Fibroblast of villous mesenchyme (primary cell): ENCODE measurements at regions not wholly inside any gene's neighbourhood (a gene's known extent, or its start where the extent isn't known, plus 50 kb on each side); places are given as distances from the start of the nearest gene placed in this dataset.
"Not testable (repeated sequence)": the region's sequence is repeated elsewhere in the genome, so short reads cannot be mapped to it uniquely, and the experiment has no call there.

ENCODE experiments used
- DNase-seq: peaks from one replicate; pipeline ENCODE4 v3.0.0-alpha.2; 2010; ENCODE audit warnings: low read depth
- H3K4me3 ChIP-seq: 2 replicates; pipeline ENCODE4 v1.5.1; 2011; ENCODE audit warnings: low read depth, mild to moderate bottlenecking, low read length
- CTCF ChIP-seq: IDR thresholded peaks from 2 replicates; pipeline ENCODE4 v1.5.1; 2012; ENCODE audit warnings: low read depth, mild to moderate bottlenecking, low read length; ENCODE audit not compliant: insufficient read depth

GRCh38 chr13:52565324-52565723 is 76.9 kb upstream of the HNRNPA1L2 start:
- DNase-seq, H3K4me3 ChIP-seq: not testable (repeated sequence)

DNA sequence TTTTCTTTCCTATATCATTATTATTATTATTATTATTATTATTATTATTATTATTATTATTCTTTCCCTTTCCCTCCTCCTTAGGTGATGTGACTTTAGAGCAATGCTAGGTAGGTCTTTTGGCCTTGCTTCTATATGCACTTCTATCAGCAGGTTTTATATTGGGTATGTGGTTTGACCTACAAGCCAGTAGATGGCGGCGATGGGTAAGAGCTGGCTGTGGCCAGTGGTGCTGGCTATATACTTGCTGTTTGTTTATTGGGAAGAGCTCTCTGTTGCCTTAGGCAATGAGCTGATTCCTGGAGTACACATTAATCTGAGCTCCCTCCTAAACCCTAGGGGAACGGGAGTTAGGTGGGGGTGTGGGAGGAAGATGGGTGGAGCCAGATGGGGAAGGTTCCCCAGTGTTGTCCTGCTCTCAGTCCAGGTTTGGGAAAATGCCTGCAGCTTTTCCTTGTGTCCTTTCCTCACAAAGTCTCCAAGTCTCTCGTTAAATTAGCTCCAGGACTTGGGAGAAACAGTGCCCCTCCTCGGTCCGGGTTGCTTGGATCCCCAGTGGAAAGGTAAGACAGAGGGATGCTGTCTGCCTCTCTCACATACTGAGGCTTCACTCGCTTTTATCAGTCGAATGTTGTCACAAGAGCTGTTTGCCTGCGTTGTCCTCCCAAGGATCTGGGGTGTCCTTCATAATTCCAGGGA is 72.2 kb upstream of the HNRNPA1L2 start:
- peak; percentile 45 for DNase-seq
- not testable (repeated sequence) for H3K4me3 ChIP-seq

DNA sequence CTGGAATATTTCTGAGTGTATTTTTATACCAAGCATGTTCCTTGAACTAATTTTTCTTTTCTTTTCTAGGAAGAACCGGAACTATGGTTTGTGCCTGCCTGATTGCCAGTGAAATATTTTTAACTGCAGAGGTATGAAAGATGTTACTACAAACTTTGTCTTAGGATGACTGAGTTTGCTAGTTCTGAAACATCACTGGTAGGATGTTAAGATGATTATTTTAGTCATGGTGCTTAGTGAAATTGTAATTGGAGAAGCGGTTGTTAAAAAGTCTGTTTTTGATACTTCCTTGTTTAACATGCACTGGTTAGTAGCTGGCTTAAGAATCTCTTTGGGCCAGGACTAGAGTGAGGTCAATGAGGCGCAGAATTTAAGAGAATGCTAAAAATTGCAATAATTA is 71.1 kb upstream of the HNRNPA1L2 start:
- not testable (repeated sequence) for H3K4me3 ChIP-seq, DNase-seq

More for the DNA sequence above, 72.2 kb upstream of the HNRNPA1L2 start:
- peak; percentile 39 for TF ChIP-seq CTCF

- H3K4me3 ChIP-seq, DNase-seq: not testable (repeated sequence)
Observed at GRCh38 chr13:52582962-52583361, 59.3 kb upstream of the HNRNPA1L2 start.
